HFFc6 (cell line): ENCODE measurements at regions not wholly inside any gene's neighbourhood (a gene's known extent, or its start where the extent isn't known, plus 50 kb on each side); places are given as distances from the start of the nearest gene placed in this dataset.

Experiments used
- DNase-seq: peaks from one replicate; pipeline ENCODE4 v3.0.0-alpha.2; 2018
- H3K27ac Mint-ChIP-seq: 2 replicates; pipeline ENCODE4 v1.8.0; 2020; ENCODE audit warnings: mild to moderate bottlenecking, mixed read lengths
- H3K27me3 Mint-ChIP-seq: 2 replicates; pipeline ENCODE4 v1.8.0; 2021; ENCODE audit warnings: mild to moderate bottlenecking, moderate library complexity, mixed read lengths; ENCODE audit not compliant: insufficient read depth
- H3K36me3 Mint-ChIP-seq: 2 replicates; pipeline ENCODE4 v1.8.0; 2021; ENCODE audit warnings: low read depth, mixed read lengths
- H3K4me1 Mint-ChIP-seq: 2 replicates; pipeline ENCODE4 v1.8.0; 2020; ENCODE audit warnings: low read depth, mixed read lengths
- H3K4me3 Mint-ChIP-seq: 2 replicates; pipeline ENCODE4 v1.8.0; 2020; ENCODE audit warnings: mild to moderate bottlenecking, moderate library complexity, mixed read lengths
- H3K9me3 Mint-ChIP-seq: 2 replicates; pipeline ENCODE4 v1.8.0; 2020; ENCODE audit warnings: mild to moderate bottlenecking, mixed read lengths
- TF ChIP-seq, protein P1 (sequence below): fragments of 200-600 bp; sonication (generic); IDR thresholded peaks from 2 replicates; pipeline ENCODE4 v1.5.0; 2021; ENCODE audit warnings: antibody characterized with exemption, mild to moderate bottlenecking

DNA sequence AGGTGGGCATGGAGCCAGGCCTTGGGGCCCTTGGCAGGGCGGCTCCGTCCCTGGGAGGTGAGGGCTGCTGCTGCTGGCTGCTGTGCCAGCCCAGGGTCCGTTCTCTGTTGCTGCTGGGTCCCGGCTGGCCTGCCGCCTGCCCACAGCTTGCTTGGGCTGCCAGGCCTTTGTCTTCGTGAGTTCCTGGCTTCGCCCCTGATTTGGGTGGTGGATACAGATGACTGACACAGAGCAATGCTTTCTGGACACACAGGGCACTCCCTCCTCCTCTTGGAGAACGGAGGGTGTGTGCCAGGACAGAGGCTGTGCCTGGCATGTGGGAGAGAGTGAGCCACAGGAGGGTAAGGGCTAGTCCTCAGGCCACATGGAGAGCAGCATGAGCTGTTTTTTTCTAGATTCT, 166.1 kb downstream of the MACROH2A1 start:
- Mint-ChIP-seq H3K36me3 (peaks cover 7% of the 10 kb centered on the region), H3K27ac (no peak overlapping the region), H3K4me3 (no peak overlapping the region), H3K9me3 (peaks cover 5% of the 10 kb centered on the region), H3K27me3 (peaks cover 4% of the 10 kb centered on the region), H3K4me1 (peaks cover 35% of the 10 kb centered on the region)
- no peak for DNase-seq
- TF ChIP-seq, protein P1, sequence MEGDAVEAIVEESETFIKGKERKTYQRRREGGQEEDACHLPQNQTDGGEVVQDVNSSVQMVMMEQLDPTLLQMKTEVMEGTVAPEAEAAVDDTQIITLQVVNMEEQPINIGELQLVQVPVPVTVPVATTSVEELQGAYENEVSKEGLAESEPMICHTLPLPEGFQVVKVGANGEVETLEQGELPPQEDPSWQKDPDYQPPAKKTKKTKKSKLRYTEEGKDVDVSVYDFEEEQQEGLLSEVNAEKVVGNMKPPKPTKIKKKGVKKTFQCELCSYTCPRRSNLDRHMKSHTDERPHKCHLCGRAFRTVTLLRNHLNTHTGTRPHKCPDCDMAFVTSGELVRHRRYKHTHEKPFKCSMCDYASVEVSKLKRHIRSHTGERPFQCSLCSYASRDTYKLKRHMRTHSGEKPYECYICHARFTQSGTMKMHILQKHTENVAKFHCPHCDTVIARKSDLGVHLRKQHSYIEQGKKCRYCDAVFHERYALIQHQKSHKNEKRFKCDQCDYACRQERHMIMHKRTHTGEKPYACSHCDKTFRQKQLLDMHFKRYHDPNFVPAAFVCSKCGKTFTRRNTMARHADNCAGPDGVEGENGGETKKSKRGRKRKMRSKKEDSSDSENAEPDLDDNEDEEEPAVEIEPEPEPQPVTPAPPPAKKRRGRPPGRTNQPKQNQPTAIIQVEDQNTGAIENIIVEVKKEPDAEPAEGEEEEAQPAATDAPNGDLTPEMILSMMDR, result no peak

- Mint-ChIP-seq H3K36me3 (peaks cover 7% of the 10 kb centered on the region), H3K4me3 (no peak overlapping the region), H3K4me1 (peaks cover 35% of the 10 kb centered on the region), H3K27me3 (peaks cover 2% of the 10 kb centered on the region), H3K27ac (no peak overlapping the region; the same call in 1 of the 2 replicates), H3K9me3 (peaks cover 5% of the 10 kb centered on the region)
- no peak for DNase-seq
- TF ChIP-seq, protein P1, result no peak
These were observed 167.7 kb downstream of the MACROH2A1 start for GRCh38 chr5:135231289-135231688.

- H3K9me3 Mint-ChIP-seq, result peaks cover 5% of the 10 kb centered on the region
These were observed 168.6 kb downstream of the MACROH2A1 start for GRCh38 chr5:135230251-135230925.

GRCh38 chr5:135229679-135230132, 169.3 kb downstream of the MACROH2A1 start:
- DNase-seq, result no peak
- peaks cover 2% of the 10 kb centered on the region for H3K27me3 Mint-ChIP-seq
- peaks cover 7% of the 10 kb centered on the region for H3K36me3 Mint-ChIP-seq
- H3K9me3 Mint-ChIP-seq, result peaks cover 5% of the 10 kb centered on the region
- no peak overlapping the region; the same call in 1 of the 2 replicates for H3K27ac Mint-ChIP-seq
- TF ChIP-seq, protein P1, result no peak
- peaks cover 27% of the 10 kb centered on the region for H3K4me1 Mint-ChIP-seq
- H3K4me3 Mint-ChIP-seq, result no peak overlapping the region

More at GRCh38 chr5:135230251-135230925, 168.6 kb downstream of the MACROH2A1 start:
- TF ChIP-seq, protein P1, result no peak
- Mint-ChIP-seq H3K4me3 (no peak overlapping the region), H3K27me3 (peaks cover 2% of the 10 kb centered on the region), H3K36me3 (peaks cover 7% of the 10 kb centered on the region), H3K27ac (peak overlapping the region; percentile 25), H3K4me1 (peaks cover 34% of the 10 kb centered on the region)
- DNase-seq, result peak; percentile 39

DNA sequence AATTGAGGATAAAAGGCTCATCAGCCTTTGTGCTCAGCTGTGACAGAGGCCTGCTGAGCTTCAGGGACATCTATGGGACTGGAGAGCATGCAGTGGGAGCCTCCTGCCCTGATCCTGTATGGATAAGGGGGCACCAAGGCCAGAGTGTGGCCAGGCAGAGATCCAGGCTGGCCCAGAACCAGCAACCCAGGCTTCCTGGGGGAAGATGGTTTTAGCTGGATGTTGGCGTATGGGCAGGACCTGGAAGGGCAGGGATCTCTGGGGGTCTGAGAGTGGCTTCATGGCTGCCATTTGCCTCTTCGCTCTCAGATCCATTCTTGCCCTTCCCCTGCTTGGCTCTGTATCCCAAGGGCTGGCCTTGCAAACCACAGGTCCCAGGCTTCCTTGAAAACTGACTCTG, 169.9 kb downstream of the MACROH2A1 start:
- peaks cover 5% of the 10 kb centered on the region for H3K9me3 Mint-ChIP-seq
- H3K36me3 Mint-ChIP-seq, result peaks cover 7% of the 10 kb centered on the region
- no peaks in the 10 kb centered on the region; the same call in 1 of the 2 replicates for H3K27me3 Mint-ChIP-seq
- no peak for DNase-seq
- peaks cover 21% of the 10 kb centered on the region for H3K4me1 Mint-ChIP-seq
- TF ChIP-seq, protein P1, result no peak
- no peak overlapping the region for H3K4me3 Mint-ChIP-seq
- no peak overlapping the region for H3K27ac Mint-ChIP-seq
